GM21723 (cell line): ENCODE measurements at regions not wholly inside any gene's neighbourhood (a gene's known extent, or its start where the extent isn't known, plus 50 kb on each side); places are given as distances from the start of the nearest gene placed in this dataset.

ENCODE experiments used
- ATAC-seq: cut with Tn5 transposase; IDR thresholded peaks from one replicate; pipeline ENCODE4 v1.9.1; 2021; ENCODE audit warnings: mild to moderate bottlenecking, moderate library complexity; ENCODE audit not compliant: unreplicated experiment

GRCh38 chr18:38473535-38473934 is 907.9 kb upstream of the CELF4 start:
- no peak for ATAC-seq

- ATAC-seq = no peak
Measured at GRCh38 chr18:38470421-38470820, 904.8 kb upstream of the CELF4 start.

- ATAC-seq = no peak
Measured at GRCh38 chr18:38466426-38466825, 900.8 kb upstream of the CELF4 start.

- no peak for ATAC-seq
Measured at GRCh38 chr18:38464024-38464423, 898.4 kb upstream of the CELF4 start.

GRCh38 chr18:38460657-38461056 is 895.1 kb upstream of the CELF4 start:
- no peak for ATAC-seq

GRCh38 chr18:38459131-38459994 is 893.8 kb upstream of the CELF4 start:
- ATAC-seq = no peak

- no peak for ATAC-seq
Measured at GRCh38 chr18:38458698-38459097, 893.1 kb upstream of the CELF4 start.

- ATAC-seq = no peak
Measured at GRCh38 chr18:38456253-38456652, 890.7 kb upstream of the CELF4 start.

GRCh38 chr18:38454764-38455469 is 889.3 kb upstream of the CELF4 start:
- no peak for ATAC-seq

GRCh38 chr18:38453880-38454279 is 888.3 kb upstream of the CELF4 start:
- ATAC-seq = no peak

- no peak for ATAC-seq
Measured at GRCh38 chr18:38450876-38451275, 885.3 kb upstream of the CELF4 start.

GRCh38 chr18:38445804-38446145 is 880.2 kb upstream of the CELF4 start:
- no peak for ATAC-seq

GRCh38 chr18:38444971-38445803 is 879.6 kb upstream of the CELF4 start:
- no peak for ATAC-seq

GRCh38 chr18:38427736-38428135 is 862.1 kb upstream of the CELF4 start:
- ATAC-seq = no peak

- no peak for ATAC-seq
Measured at GRCh38 chr18:38427234-38427633, 861.6 kb upstream of the CELF4 start.

GRCh38 chr18:38421872-38422615 is 856.4 kb upstream of the CELF4 start:
- no peak for ATAC-seq

- no peak for ATAC-seq
Measured at GRCh38 chr18:38421021-38421420, 855.4 kb upstream of the CELF4 start.

- ATAC-seq = no peak
Measured at GRCh38 chr18:38420611-38421010, 855.0 kb upstream of the CELF4 start.

- no peak for ATAC-seq
Measured at GRCh38 chr18:38415811-38416210, 850.2 kb upstream of the CELF4 start.

GRCh38 chr18:38413193-38413592 is 847.6 kb upstream of the CELF4 start:
- no peak for ATAC-seq

GRCh38 chr18:38406607-38407006 is 841.0 kb upstream of the CELF4 start:
- ATAC-seq = no peak
